DMS153 (cell line): ENCODE measurements at regions not wholly inside any gene's neighbourhood (a gene's known extent, or its start where the extent isn't known, plus 50 kb on each side); places are given as distances from the start of the nearest gene placed in this dataset.
"Not testable (repeated sequence)": the region's sequence is repeated elsewhere in the genome, so short reads cannot be mapped to it uniquely, and the experiment has no call there.

ENCODE experiments used
- DNase-seq: peaks from one replicate; lab custom pipeline; 2025; lab: John Stamatoyannopoulos, UW

GRCh38 chr13:50130123-50130946, 115.1 kb downstream of the KCNRG start:
- peak; percentile 24 for DNase-seq

DNA sequence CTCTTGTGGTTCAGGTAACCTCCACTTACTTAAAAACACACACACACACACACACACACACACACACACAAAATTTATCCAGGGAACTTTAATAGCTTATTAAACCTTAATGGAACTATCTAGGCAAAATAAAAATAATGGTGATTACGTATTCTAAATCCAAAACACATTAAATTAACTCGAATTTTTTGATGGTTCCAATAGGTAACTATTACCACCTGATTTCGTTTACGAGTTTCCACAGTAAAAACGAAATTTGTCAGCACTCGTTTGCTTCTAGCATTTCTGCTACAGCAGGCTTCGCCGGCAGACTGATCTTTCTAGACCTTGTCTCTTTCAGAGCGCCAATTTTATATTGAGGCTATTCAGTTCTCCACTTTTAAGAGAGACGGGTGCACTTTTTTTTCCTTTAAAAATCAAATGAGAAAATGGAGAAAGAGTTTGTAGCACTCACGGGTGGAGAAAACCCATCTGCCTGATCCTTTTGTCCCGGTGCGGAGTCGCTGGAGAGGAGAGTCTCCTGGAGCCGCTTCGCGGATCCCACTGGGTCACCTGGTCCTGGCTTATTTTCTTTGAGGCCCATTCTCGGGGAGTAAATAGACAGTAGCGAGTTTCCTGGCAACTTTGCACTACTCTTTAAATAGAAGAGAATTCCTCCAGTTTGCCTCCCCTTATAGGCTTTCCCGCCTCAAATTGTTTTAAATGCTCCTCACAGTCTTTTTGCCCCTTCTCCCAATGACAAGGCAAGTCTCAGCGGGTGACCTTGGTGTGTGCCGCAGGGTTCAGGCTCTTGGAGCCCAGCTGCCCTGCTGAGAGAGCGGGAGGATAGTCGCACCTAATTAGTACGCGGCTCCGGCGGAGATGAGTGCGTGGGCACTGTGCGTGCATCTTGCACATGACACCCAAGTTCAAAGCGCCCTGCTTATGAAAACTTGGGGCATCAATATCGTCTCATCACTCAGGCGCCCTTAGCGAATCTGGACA, 117.0 kb downstream of the KCNRG start:
- DNase-seq = no peak

GRCh38 chr13:50132904-50133357, 117.7 kb downstream of the KCNRG start:
- no peak for DNase-seq

DNA sequence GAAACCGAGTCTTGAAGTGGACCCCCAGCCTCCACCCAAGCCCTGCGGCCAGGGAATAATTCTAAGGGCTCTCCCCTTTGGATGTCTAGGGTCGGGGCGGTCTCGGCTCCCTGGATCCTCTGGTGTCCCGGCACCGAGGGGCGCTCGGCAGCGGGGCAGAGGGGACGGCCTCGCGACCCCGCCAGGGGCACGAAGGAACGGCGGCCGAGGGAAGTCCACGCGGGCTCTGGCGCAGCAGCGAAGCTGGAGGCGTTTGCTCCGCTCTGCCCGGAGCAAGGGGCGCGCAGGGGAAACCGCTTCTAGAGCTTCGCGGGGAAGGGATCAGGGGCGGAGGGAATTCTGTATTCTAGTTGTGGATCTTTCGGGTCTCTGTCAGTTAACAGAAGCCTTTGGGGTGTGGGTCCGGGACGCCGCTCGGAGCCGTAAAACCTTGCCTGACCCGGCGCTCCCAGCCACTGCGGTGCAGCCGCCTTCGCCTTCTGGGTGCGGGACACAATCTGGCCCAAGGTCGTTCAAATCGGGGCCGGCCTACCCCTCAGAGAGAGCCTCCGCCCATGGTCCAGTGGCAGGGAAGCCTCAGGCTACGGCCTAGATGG, 118.2 kb downstream of the KCNRG start:
- DNase-seq = no peak

GRCh38 chr13:50136226-50136625, 121.0 kb downstream of the KCNRG start:
- no peak for DNase-seq

- DNase-seq = no peak
These were observed 121.4 kb downstream of the KCNRG start for GRCh38 chr13:50136678-50137077.

DNA sequence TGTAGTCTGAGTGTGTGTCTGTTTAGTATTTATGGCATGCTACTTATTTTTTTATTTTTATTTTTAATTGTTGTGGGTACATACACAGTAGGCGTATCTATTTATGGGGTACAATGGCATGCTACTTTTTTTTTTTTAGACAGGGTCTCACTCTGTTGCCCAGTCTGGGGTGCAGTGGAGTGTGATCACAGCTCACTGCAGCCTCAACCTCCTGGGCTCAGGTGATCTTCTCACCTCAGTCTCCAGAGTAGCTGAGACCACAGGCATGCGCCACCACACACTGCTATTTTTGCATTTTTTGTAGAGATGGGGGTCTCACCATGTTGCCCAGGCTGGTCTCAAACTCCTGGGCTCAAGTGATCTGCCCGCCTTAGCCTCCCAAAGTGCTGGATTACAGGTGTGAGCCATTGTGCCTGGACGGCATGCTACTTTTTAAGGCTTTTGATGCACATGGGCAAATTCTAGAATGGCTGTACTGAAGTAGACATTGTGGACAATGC, 124.2 kb downstream of the KCNRG start:
- DNase-seq = not testable (repeated sequence)

DNA sequence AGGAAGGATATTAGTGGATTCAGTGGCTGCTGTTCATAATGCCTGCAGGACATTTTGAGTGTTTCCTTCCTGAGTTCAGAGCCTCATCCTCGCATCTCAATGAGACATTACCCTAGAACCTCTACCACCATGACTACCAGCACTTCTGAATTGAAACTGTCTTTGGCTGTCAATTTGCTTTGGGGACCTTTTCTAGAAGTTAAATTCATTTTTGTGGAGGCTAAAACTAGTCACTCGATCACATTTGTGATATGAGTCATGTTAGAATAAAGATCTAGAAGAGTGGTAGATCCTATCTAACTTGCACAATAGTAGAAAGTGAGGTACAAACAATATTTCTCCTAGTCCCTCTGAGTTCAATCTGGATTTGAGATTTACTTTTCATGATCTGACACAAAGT, 124.9 kb downstream of the KCNRG start:
- no peak for DNase-seq

DNA sequence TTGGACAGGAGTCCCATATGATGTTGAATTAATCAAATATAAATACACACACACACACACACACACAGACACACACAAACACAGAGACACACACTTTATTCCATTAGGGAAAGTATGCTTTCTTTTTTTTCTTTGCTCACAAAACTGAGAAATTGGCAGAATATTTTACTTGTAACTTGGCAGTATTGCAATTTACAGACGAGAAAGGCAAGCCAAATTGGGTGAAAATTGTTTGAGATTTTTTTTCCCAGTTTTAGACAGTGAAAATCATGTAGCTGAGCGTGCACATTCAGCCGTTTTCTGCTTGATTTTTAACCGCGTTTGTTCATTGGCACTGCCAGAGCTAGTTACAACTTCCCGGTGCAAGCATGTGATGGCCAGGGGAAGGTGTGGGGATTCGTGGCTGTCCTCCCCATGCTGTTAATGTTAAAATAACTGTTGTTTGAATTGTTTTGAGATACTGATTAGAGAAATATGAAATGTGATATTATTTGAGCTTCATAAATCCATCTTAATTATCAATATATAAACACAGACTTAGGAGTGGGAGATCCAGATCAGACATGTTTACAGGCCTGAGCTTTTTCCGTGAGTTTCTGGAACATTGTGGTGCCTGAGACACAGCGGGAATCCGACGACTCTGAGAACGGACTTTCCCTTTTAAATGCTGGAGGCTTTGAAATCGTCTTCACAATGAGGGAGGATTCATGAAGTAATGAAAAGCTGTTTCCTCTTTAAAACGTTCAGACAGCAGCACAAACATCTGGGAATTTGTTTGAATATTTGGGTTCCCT, 125.5 kb downstream of the KCNRG start:
- DNase-seq = no peak

DNA sequence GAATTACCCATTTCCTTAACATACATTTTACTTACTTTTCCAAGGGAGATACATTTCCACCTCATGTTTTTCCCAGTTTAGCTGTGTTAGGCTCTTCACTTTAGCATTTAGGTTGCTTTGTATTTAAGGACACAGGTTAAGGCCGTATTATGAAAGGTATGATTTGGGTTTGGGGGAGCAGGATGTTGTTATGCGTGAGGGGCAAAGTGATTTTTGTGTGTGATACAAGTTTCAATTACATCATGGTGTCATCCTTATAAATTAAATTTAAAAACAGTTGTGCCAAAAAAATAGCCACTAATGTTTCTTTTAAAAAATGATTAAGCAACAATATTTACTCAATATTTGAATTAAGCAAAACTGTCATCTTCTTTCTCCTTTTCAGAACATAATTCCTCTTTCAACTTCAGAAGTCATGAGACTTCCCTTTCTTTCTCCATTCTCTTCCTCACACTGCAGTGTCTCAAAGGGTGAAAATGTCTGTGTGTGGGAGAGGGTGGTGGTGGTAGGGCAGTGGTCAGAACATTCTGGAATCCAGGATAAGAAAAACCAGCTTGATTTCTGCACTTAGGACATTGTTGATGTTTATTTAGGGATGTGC, 126.2 kb downstream of the KCNRG start:
- DNase-seq = no peak

DNA sequence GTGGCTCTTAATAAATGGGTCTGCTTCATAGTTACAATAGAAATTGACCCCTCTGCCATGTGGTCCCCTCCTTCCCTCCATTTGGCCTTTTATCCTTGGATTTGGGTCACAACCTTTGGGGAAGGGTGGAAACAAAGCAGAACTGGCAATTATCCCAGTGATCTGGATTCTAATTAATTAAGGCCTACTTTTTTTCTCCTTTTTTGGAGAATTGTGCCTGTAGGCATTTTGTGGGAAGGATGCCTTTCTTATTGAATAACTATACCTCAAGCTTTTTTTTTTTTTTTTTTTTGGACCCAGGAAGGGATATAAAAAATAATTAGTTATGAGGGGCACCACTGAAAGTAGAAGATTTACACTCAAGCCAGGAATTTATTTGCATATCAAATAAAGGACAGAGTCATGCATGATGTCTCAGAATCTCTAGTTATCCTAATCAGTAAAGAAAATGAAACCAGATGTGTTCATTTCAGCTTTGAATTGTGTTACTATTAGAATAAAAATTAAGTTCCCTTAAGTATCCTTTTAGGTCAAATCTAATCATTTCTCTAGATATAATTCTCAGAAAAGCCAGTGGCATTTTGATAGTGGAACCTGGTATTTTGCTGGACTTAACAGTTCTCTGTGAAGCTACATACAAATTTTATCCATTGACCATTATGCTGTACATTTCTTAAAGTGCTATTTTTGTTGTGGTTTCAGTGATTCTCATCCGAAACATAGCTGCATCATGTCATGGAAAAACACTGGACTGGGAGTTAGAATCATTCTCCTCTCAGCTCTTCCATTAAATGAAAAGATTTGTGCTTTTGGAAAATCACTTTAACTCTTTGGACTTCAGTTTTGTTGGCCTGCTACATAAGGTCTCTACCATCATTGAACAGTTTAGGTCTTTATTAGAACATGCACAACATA, 129.3 kb downstream of the KCNRG start:
- DNase-seq = no peak

- no peak for DNase-seq
These were observed 134.0 kb downstream of the KCNRG start for GRCh38 chr13:50149214-50149613.

- DNase-seq = no peak
These were observed 134.7 kb downstream of the KCNRG start for GRCh38 chr13:50149932-50150331.

- no peak for DNase-seq
These were observed 137.0 kb downstream of the KCNRG start for GRCh38 chr13:50152224-50152623.

GRCh38 chr13:50152655-50153309, 137.5 kb downstream of the KCNRG start:
- no peak for DNase-seq

GRCh38 chr13:50153401-50153800, 138.2 kb downstream of the KCNRG start:
- no peak for DNase-seq

GRCh38 chr13:50153876-50154275, 138.6 kb downstream of the KCNRG start:
- DNase-seq = no peak

DNA sequence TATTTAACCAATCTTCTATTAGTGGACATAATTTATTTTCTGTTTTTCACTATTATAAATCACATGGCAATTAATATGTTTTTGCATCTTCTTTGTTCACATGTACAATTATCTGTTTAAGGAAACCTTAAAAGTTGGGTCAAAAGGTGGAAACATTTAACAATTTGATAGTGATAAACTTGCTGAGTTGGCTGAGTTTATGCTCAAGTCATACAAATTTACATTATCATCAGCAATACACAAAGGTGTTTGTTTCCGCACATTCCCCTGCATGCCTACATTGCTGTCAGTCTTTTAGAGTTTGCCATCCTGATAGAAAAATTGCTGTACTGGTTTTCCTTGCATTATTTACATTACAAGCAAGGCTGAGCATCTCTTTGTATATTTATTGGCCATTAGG, 139.5 kb downstream of the KCNRG start:
- no peak for DNase-seq

DNA sequence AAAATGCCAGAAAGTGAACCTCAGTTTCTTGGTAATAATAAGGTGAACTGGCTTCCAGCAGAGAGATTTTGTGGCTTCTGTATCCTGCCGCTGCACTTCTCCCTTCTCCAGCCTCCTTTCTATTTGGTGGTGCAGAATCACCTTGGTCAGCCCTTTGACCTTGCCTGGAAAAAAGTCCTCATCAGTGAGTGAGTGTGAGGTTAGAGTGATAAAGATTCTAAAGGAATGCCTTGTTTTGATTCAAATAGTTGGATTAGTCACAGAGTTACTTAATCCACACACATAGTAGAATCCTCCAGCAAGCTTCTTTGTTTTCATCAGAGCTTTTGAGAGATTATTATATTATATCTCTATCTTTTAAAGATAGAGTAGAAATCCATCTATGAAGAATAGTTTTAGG, 140.9 kb downstream of the KCNRG start:
- DNase-seq = no peak
